ENCODE measurements at regions not wholly inside any gene's neighbourhood (a gene's known extent, or its start where the extent isn't known, plus 50 kb on each side); places are given as distances from the start of the nearest gene placed in this dataset.

DNA sequence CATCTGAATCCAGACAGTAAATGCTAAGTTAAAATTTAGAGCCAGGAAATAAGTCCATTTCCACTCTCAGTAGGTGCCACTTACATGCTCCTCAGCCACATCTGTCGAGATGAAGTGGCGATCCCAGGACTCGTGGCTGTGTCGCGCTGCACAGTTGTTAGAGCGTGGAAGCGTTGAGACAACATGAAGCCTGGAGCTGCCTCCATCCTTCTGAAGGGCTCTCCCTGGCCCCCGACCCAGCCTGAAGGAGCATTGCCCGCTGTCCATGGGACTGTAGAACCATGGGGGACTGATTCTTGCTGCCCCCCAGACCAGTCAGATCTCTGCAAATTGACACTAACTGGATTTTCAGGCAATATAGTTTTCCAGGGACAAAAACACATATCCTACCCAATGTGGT, 58.9 kb downstream of the IRX1 start:
- WGBS, 2 donors: 65 to 81% methylated on average over 9 of the region's 9 CpGs
- no peak for TF ChIP-seq CTCF (IDR thresholded peaks at IDR 0.05)
- DNase-seq (no peak), FAIRE-seq (no peak), ATAC-seq (no peak)
- Histone ChIP-seq H3K4me3 (no peak overlapping the region), H3K27me3 (no peaks in the 10 kb centered on the region), H3K9me3 (no peaks in the 10 kb centered on the region), H3K36me3 (no peaks in the 10 kb centered on the region), H3K4me1 (no peaks in the 10 kb centered on the region), H3K27ac (no peak overlapping the region)
- intact Hi-C loops (cut with DNase I): no loop called here

DNA sequence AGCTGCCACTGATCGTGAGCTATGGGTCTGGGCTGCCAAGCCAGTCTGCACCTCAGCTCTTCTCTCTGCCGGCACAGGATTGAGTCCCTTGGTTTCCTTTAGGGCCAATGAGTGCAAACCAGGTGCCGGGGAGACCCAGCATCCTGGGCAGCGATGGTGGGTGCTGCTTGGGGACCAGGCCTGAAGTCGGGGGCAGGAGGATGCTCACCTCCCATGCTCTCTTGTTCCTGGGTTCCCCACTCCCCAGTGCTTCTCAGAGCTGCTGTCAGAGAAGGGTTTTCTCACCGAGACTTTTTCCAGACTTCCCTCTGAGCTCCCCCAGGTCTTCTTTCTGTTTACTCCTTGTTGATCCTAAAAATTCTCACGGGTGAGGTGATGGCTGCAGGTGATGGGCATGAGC, 61.2 kb downstream of the IRX1 start:
- H3K36me3 ChIP-seq: no peaks in the 10 kb centered on the region
- no peak overlapping the region for H3K27ac ChIP-seq
- ATAC-seq: no peak
- DNase-seq: no peak
- no peak for FAIRE-seq
- no peaks in the 10 kb centered on the region for H3K9me3 ChIP-seq
- intact Hi-C loops (cut with DNase I): no loop called here
- no peak for TF ChIP-seq CTCF (IDR thresholded peaks at IDR 0.05)
- H3K27me3 ChIP-seq: no peaks in the 10 kb centered on the region
- 52 to 55% methylated on average over 7 of the region's 7 CpGs for whole genome bisulfite sequencing, 2 donors
- H3K4me1 ChIP-seq: no peaks in the 10 kb centered on the region
- no peak overlapping the region for H3K4me3 ChIP-seq

DNA sequence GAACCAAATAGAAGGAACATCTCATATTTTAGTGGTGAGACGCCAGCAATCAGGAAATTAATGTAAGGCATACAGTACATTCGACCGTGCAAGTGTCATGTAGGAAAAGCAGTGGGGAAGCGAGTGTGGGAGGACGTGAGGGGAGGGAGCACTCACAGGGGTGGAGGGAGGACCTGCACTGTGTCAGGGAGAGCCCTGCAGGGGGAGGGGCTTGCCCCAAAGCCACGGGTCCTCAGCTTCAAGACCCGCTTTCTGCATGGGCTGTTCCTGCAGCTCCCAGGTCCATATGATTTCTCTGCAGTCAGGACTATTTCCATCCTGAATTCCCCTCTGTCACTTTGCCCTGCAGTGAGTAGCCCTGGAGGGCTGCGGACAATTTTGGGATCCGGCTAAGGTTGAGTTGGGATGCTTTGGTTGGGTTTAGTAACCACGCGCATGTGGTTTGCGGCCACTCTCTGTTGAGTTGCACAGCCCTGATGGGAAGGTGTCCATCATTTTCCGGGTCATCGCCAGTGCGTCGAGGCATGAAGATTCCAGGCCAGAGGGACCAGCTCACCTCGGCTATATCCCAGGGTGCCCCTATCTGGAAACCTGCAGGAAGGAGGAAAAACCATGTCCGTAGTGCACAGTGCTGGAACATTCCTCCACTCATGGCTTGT, 61.9 kb downstream of the IRX1 start:
- TF ChIP-seq CTCF (IDR thresholded peaks at IDR 0.05): no peak
- Histone ChIP-seq H3K27me3 (no peaks in the 10 kb centered on the region), H3K27ac (no peak overlapping the region), H3K4me1 (no peaks in the 10 kb centered on the region), H3K9me3 (no peaks in the 10 kb centered on the region), H3K36me3 (no peaks in the 10 kb centered on the region), H3K4me3 (no peak overlapping the region)
- 65 to 80% methylated on average over 18 of the region's 18 CpGs for WGBS, 2 donors
- no peak for FAIRE-seq
- intact Hi-C loops (cut with DNase I): no loop called here
- no peak for DNase-seq
- no peak for ATAC-seq

DNA sequence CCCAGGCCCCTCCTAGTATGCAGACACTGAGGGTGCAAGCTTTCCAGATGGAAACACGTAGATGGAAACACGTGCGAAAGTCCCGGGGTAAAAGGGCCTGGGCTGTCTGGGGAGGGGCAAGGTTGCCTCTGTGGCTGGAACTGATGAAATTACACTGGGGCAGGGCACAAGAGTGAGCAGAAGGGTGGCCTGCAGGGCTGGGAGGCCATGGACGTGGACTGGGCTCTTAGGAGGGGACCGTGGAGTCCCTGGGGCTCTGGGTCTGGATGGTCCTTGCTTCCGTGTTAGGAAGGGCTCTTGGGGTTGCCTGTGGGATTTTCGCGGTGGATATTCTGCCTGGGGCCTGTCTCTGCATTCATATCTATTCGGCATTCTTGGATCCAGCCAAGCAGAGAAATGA, 63.3 kb downstream of the IRX1 start:
- H3K27me3 ChIP-seq: no peaks in the 10 kb centered on the region
- no peaks in the 10 kb centered on the region for H3K9me3 ChIP-seq
- FAIRE-seq: no peak
- no peak for TF ChIP-seq CTCF (IDR thresholded peaks at IDR 0.05)
- no peaks in the 10 kb centered on the region for H3K36me3 ChIP-seq
- no peaks in the 10 kb centered on the region for H3K4me1 ChIP-seq
- WGBS, 2 donors: 72 to 75% methylated on average over 10 of the region's 10 CpGs
- intact Hi-C loops (cut with DNase I): no loop called here
- ATAC-seq: no peak
- H3K4me3 ChIP-seq: no peak overlapping the region
- DNase-seq: no peak
- H3K27ac ChIP-seq: no peak overlapping the region

- H3K27me3 ChIP-seq: no peaks in the 10 kb centered on the region
- no peak overlapping the region for H3K27ac ChIP-seq
- WGBS, 2 donors: 60 to 70% methylated on average over 8 of the region's 8 CpGs
- H3K4me1 ChIP-seq: no peaks in the 10 kb centered on the region
- H3K36me3 ChIP-seq: no peaks in the 10 kb centered on the region
- H3K9me3 ChIP-seq: no peaks in the 10 kb centered on the region
- ATAC-seq (no peak), FAIRE-seq (no peak), DNase-seq (no peak)
- intact Hi-C loops (cut with DNase I): no loop called here
- no peak for TF ChIP-seq CTCF (IDR thresholded peaks at IDR 0.05)
- H3K4me3 ChIP-seq: no peak overlapping the region
These were observed 64.3 kb downstream of the IRX1 start for GRCh38 chr5:3659907-3660306.

All from pancreas (tissue), 10 donors.